Upper lobe of left lung (tissue), 4 donors: ENCODE measurements at regions not wholly inside any gene's neighbourhood (a gene's known extent, or its start where the extent isn't known, plus 50 kb on each side); places are given as distances from the start of the nearest gene placed in this dataset.

Source experiments
- CTCF ChIP-seq, 6 experiments: fragments of 450-650 bp in 4 of 6; fragments of 200-600 bp in 2 of 6; sonication (generic) in 2 of 6; IDR thresholded peaks; one replicate each; pipeline ENCODE4 v1.5.1; 2016 to 2019; ENCODE audit warnings: antibody characterized with exemption in 6 of 6
- EP300 ChIP-seq, 4 donors: sonication (generic); formaldehyde crosslinking; IDR thresholded peaks; one replicate each; pipeline ENCODE4 v1.5.1; 2017; ENCODE audit warnings: antibody characterized with exemption in 4 of 4, control low read depth in 2 of 4
- POLR2A ChIP-seq, 4 donors: fragments of 450-650 bp; IDR thresholded peaks; one replicate each; pipeline ENCODE4 v1.5.1; 2016 to 2017; ENCODE audit warnings: antibody characterized with exemption in 4 of 4, mild to moderate bottlenecking in 2 of 4
- POLR2AphosphoS5 ChIP-seq, 2 donors: sonication (generic); formaldehyde crosslinking; IDR thresholded peaks; one replicate each; pipeline ENCODE4 v1.5.1; 2017; ENCODE audit warnings: antibody characterized with exemption in 2 of 2

DNA sequence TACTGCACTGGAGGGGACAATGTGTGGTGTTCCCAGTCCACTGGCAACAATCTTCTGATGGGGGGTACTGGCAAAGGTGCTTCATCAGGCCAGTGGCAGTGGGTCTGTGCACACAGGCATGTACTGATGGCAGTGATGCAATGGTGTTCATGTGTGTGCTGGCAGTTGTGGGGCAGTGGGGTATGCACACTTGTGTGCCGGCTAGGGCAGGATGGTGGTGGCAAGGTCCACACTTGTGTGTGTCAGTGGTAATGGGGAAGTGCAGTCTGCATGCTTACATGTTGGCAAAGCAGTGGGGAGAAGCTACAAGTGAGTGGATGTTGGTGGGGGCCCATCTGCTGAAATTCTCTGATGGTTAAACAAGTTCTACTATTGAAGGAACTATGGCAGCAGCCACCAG lies 504.6 kb upstream of the ZNF462 start:
- no peak for TF ChIP-seq EP300 (IDR thresholded peaks at IDR 0.05)
- no peak for TF ChIP-seq CTCF (IDR thresholded peaks at IDR 0.05)
- no peak for TF ChIP-seq POLR2AphosphoS5 (IDR thresholded peaks at IDR 0.05)
- no peak for TF ChIP-seq POLR2A (IDR thresholded peaks at IDR 0.05)
